Posterior vena cava (tissue), 2 donors: ENCODE measurements at regions not wholly inside any gene's neighbourhood (a gene's known extent, or its start where the extent isn't known, plus 50 kb on each side); places are given as distances from the start of the nearest gene placed in this dataset.
"Not testable (repeated sequence)": the region's sequence is repeated elsewhere in the genome, so short reads cannot be mapped to it uniquely, and the experiment has no call there.

Source experiments
- DNase-seq: peaks from one replicate; pipeline ENCODE4 v3.0.0-alpha.2; 2020; ENCODE audit warnings: low spot score
- intact Hi-C, 2 donors: fragments of 100-400 bp; cut with DNase I; formaldehyde crosslinking; loops; one replicate each; pipeline versions ENCODE4 v1.14.1 to v1.14.2; 2022 to 2023
- donor health status: DM: yes; HTN: yes; CAD: no.
- donor health status: DM: yes; HTN: yes; CAD: no.

DNA sequence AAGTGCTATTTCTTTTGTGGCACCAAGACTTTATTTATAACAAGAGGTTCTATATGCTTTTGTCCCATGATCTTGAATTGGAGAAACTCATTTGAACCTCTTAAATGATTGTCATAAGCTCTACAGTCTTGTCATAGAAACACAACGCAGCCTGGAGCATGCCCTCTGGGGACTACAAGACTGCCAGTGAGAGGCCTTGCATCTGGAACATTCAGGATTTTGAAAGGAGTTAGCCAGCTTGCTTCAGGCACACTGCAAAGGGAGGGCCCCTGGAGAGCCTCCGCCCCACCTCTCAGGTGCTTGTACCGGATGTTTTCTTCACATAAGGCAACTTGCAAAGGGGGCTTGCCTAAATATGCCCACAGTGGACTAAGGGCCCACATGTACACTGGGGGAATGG, 130.5 kb downstream of the LIG4 start:
- intact Hi-C loops: no loop called here
- DNase-seq: no peak

DNA sequence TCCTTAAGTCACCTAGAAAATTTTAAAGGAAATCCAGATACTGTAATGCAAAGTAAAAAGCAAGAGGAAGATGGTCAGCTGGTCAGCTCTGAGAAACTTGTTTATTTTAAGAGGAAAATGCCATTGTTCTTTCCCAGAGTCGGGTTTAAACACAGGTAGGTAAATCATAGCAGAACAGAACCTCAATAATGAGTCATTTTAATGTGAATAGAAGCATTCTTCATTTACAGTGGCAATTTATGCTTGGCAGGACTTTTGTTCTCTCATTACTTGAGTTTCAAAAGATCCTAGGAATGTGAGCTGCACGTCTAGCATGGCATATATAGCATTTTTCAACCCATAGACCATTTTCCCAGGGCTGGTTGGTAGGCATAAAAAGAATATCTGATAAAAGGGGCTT, 132.3 kb downstream of the LIG4 start:
- DNase-seq: no peak
- intact Hi-C loops: no loop called here

DNA sequence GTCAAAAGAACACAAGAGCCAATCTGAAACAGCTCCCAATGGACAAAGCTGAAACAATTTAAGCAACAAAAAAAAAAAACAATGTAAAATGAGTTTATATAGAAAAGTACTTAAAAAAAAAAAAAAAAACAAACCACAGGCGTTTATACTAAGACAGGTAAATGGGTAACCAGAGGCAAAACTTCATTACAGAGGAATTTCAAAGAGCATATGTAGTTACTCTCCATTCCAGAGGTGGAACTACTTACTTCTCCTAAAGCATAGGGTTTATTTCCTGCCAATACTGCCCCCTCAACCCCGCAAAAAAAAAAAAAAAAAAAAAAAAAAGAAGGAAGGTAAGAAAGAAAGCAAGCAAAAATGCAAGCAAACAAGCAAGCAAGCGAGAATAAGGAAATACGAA, 132.9 kb downstream of the LIG4 start:
- DNase-seq: no peak

DNA sequence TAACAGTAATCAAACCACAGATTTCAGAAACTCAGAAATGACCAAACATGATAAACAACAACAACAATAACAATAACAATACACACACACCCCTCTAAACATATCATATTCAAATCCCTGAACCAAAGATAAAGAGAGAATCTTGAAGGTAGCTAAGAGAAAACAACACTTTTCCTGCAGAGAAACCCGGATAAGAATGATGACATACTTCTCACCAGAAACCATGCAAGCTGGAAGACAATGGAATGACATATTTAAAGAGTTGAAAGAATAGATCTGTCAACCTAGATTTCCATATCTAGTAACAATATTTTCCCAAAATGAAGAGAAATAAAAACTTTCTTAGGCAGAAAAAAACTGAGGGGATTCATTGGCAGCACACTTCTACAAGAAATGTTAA, 138.1 kb downstream of the LIG4 start:
- intact Hi-C loops: no loop called here
- no peak for DNase-seq

More for the DNA sequence above, 132.9 kb downstream of the LIG4 start:
- intact Hi-C loops: no loop called here

DNA sequence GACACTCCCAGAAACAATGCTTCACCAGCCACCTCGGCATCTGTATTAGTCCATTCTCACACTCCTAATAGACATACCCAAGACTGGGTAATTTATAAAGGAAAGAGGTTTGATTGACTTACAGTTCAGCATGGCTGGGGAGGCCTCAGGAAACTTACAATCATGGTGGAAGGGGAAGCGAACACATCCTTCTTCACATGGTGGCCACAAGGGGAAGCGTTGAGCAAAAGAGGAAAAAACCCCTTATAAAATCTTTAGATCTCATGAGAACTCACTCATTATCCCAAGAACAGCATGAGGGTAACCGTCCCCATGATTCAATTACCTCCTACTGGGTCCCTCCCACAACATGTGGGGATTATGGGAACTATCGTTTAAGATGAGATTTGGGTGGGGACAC, 140.9 kb downstream of the LIG4 start:
- intact Hi-C loops: not testable (repeated sequence)

DNA sequence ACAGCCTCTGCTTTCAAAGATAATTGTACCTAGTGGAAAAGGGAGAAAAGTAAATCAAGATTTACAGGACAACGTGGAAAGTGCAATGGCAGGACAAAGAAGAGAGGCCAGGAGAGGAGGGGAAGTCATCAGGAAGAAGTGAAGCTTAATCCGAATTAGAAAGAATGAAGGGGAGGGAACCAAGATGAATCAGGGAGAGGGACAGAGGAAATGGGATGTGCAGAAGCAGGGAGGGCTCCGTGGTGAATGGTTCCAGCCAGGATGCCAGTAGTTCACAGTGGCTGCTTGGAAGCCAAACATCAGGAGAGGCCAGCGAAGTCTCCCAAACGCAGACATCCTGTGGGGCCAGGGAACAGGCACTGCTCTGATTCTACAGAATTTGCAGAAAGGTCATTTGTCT, 144.4 kb downstream of the LIG4 start:
- no peak for DNase-seq
- intact Hi-C loops: no loop called here

More for the DNA sequence above, 140.9 kb downstream of the LIG4 start:
- DNase-seq: not testable (repeated sequence)

DNA sequence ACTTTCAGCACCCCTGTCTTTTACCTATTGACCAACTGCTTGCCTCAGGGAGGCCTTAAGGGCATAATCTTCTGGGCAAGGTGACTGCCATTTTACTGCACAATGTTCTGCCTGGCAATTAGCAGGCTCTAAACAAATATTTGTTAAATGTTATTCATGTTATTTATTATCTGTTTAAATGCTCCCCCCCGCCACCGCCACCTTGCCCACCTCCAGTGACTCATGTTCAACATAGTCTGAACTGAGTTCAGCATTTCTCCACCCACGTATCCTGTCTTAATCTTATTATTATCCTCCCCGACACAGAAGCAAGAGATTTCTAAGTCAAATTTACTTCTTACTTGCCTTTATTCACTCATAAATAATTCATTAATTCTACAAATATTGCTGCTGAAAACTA, 144.8 kb downstream of the LIG4 start:
- intact Hi-C loops: no loop called here

DNA sequence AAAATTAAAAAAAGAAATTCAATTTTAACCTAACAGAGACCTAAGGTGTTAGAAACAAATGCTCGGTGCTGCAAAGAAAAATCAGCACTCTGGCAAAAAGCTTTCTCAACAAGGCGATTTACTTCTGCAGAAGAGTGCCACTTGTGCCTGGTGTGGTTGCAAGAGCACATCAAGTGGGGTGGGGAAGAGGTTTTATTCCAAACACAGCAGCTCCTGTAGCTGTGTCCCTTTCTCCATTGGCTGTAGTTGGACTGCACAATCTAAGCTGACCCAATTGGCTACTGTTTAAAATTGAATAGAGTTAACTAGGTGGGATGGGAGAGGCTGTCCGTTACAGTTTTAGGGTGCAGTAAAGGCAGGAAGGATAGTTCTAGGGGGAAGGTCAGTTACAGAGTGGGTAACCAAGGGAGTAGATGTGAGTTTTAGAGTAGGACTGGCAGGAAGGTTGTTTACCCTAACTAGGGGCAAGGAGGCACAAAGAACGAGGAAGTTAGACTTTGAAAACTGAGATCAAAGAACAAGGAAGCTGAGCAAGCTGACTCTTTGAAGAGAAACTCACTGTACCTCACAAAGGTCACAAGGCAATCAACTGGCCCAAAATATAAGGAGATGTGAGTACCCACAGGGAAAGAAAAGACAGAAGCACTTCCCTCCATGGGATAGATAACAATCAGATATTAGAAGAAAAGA, 145.7 kb downstream of the LIG4 start:
- intact Hi-C loops: no loop called here
- no peak for DNase-seq

More for the DNA sequence above, 144.8 kb downstream of the LIG4 start:
- DNase-seq: no peak

DNA sequence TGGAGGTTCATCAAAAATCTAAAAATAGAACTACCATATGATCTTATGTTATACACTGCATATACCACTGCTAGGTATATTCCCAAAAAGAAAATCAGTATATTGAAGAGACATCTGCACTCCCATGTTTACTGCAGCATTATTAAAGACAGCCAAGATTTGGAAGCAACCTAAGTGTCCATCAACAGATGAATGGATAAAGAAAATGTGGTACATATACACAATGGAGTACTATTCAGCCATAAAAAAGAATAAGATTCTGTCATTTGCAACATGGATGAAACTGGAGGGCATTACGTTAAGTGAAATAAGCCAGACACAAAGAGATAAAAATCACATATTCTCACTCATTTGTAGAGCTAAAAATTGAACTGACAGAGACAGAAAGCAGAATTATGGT, 151.0 kb downstream of the LIG4 start:
- intact Hi-C loops, DNase-seq: not testable (repeated sequence)

DNA sequence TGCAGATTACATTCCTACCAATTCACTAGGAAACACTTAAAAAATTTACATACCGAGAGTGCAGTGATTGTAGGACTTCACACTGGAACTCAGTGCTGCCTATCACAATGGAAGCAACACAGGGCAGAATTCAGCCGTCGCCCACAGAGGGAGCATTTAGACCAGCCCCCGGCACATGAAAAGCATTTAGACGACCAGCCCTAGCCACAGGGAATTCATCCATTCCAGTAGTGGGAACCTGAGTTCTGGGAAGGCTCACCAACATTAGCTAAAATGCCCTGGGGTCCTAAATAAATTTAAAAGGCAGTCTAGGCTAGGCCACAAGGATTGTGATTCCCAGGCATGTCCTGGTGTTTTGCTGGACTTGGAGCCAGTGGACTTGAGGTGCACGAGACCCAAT, 155.2 kb downstream of the LIG4 start:
- DNase-seq: no peak
- intact Hi-C loops: no loop called here

DNA sequence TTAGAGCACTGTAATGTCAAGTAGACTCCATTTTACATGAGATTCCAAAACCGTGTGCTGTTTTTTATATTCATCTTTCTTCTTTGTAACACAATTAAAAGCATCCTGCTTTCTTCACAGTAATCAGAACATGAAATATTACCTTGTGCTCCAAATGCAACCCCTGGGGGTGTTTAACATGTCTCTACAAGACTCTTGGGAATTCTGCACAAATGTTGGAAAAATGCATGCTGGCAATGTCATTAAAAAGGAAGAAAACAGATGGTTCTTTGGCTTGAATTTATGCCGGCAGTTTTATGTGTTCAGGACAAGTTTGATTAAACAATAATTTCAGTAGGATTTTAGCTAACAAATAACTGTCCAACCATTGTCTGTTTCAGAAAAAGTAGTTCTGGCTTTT, 159.1 kb downstream of the LIG4 start:
- intact Hi-C loops: no loop called here
- DNase-seq: no peak

DNA sequence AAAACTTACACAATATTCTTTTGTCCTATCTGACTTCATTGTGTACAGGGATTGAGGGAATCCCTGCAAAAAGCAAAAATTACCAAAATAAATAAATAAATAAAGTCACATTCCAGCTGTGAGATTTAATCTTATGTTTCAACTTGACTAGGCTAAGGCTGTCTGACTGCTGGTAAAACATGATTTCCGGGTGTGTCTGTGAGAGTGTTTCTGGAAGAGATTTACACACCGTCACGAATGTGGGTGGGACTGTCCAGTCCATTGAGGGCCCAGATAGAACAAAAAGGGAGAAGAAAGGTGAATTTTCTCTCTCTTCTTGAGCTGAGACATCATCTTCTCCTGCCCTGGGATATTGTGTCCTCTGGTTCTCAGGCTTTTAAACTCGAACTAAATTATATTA, 166.1 kb downstream of the LIG4 start:
- intact Hi-C loops: no loop called here
- DNase-seq: no peak

DNA sequence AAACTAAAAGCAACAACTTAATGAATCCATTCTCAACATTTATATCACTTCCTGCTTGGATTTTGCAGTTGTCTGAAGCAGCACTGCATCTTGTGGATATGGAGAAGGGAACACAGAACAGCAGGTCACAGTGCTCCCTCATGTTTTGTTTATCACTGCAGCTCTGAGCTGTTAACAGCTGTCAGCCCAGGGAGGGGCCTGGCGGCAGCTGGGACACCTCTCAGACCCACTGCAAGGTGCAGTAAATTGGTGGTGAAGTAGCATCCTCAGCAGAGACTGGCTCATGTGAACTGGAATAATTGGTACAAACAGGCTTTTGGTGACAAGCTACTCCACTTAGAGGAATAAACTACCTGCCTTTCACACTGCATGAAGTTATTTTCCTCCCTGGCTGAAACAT, 170.4 kb downstream of the LIG4 start:
- intact Hi-C loops: no loop called here
- DNase-seq: no peak

DNA sequence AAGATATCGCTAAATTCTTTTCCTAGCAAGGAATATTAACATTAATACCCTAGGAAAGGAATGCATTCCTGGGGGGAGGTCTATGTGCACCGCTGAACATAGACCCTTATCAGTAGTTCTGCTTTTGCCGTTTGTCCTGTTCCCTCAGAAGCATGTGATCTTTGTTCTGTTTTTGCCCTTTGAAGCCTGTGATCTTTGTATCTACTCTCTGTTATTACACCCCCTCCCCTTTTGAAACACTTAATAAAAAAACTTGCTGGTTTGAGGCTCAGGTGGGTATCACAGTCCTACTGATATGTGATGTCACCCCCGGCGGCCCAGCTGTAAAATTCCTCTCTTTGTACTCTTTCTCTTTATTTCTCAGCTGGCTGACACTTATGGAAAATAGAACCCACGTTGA, 172.5 kb downstream of the LIG4 start:
- DNase-seq, intact Hi-C loops: not testable (repeated sequence)

DNA sequence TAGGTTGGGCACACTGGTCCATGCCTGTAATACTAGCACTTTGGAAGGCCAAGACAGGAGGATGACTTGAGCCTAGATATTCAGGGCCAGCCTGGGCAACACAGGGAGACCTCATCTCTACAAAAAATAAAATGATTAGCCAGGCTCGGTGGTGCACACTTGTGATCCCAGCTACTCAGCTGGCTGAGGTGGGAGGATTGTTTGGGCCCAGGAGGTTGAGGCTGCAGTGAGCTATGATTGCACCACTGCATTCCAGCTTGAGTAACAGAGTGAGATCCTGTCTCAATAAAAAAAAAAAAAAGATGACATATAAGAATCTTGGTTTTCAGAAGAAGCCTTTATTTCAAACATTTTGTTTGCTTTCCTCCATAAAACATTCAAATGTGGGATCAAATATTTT, 178.0 kb downstream of the LIG4 start:
- intact Hi-C loops: no loop called here
- DNase-seq: no peak

DNA sequence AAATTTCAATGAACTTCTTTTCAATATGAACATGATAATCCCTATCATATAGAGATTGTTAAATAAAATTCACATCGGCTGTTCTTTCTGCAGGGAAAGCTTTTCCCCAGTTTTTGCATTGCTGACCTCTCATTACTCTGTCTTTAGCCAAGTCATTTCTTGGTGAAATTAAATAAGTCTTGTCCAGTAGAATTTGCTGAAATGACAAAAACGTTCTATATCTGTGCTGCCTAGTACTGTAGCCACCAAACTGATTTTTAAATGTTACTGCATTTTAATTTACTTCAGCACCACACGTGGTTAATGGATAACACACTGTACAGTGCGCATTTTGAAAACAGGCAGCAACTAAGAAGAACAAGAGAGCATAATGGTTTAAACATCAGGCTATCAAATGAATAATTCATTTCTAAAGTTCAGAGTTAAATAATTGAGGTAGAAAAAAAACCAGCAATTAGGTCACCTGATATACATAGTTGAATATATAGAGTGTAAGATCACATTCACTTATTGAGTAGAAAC, 178.9 kb downstream of the LIG4 start:
- no peak for DNase-seq
- intact Hi-C loops: no loop called here

DNA sequence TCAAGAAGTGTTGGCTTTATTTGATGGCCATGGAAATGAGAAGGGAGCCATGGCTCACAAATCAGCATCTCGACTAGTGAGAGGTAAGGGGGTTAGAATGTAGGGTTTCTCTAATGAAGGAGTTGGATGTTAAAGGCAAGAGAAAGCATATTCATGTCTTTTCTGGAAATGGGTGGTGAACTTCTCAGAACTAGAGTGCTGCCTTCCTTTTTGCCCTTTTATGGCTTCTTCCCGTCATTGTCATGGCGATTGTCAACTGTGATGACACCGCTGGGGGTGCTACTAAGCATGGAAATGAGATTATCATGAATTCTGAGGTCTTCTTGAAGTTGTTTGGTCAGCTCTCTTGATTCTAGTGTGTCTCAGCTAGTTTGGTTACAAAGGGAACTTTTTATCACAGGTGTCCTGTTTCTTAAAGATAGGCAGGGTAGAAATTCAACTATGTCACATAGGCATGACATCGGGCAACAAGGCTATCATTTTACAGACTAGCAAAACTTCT, 180.4 kb downstream of the LIG4 start:
- intact Hi-C loops: no loop called here
- no peak for DNase-seq

DNA sequence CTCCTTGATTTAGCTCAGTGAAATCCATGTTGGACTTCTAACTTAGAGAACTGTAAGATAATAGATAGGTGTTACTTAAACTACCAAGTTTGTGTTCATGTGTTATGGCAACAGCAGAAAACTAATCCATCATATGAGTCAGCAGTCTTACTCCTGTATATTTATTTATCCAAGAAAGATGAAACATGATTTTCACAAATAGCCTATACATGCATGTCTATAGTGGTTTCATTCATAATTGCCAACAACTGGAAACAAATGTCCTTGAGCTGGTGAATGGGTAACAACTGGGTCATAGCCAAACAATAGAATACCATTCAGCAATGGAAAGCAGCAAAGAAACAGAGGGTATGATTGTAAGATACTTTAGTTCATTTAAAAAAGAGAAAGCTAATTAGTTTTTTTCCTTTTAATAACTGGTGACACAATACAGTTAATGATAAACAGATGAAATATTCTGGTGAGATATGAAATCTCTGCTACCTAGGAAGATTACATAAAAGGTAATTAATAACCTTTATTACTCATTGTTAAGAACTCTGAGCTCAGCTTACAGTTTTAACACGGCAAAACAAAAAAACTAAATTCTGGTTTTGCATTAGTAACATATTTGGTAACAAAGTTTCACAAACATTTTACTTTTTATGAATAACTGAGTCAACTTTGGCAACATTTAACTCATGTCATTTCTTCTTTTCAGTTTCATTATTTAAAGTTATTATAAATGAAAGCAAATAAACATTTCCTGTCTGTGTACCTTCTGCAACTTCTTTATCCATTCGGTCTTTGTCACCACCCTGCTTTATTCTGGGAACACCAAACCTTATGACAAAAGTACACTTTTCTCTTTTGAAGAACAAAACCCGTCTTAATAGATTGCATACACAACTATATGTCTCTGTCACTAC, 181.3 kb downstream of the LIG4 start:
- intact Hi-C loops: no loop called here

DNA sequence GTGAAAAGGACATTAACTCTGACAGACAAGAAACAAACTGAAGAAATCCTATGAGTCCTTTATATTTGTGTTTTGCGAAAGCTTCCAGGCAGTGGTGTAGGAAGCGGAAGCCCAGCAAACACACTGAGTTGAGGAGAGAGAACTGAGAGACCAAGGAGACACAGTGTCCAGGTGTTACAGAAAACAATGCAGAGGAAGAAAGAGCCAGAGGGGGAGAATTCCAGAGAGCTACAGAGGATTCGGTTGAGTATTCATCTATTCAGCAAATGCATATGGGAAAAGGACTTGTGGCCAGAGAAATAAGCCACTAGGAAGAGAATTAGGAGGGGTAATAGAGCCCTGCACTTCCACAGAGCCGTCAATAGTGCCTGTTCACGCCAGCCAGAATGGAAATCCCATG, 183.5 kb downstream of the LIG4 start:
- no peak for DNase-seq
- intact Hi-C loops: no loop called here

More for the DNA sequence above, 181.3 kb downstream of the LIG4 start:
- DNase-seq: no peak

DNA sequence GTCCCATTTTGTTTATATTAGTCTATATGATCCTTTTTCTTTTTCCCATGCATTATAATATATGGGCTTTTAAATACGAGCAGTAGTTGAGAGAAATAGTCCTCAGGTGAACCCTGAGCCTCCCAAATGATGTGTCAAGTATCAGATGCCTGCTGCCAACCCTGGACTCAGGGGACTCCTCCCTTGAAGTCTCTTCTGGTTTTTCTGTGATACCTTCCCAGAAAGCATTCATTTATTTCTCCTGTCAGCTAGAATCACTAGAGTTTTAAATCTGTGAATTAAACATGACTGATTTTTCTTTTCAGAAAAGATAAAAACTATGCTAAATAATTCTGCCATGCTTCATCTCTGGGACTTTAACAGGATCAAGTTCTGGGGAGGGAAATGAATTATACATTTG, 184.6 kb downstream of the LIG4 start:
- intact Hi-C loops: no loop called here
- no peak for DNase-seq
